ENCODE measurements at regions not wholly inside any gene's neighbourhood (a gene's known extent, or its start where the extent isn't known, plus 50 kb on each side); places are given as distances from the start of the nearest gene placed in this dataset.

DNA sequence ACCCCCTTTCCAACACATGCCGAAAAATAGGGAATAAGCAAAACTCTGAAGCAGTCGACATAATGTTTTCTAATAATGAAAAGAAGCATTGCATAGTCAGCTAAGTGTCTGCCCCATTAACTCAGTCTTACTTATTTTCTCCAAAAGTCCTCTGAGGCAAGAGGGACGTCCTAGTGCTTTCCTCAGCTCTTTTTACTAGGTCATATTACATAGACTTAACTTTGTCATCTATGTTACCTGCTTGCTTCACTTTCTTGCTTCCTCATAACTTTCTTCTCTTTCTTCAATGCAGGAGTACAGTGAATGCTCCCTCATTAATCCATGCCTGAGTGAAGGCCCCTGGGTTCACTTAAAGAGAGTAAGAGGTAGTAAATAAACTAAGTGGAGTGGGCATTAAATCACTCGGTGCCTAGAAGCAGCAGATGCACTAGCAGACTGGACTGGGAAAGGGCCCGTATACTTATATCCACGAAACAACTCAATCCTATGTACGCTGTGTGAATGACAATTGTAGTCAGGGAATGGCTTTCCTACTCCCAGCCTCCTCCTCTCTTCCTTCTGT, 210.5 kb upstream of the SPAG17 start:
- Histone ChIP-seq H3K4me3 (ENCODE audit: low read length in 3 of 3) (no peak overlapping the region), H3K27ac (ENCODE audit: low read depth in 2 of 2, low read length in 2 of 2) (no peak overlapping the region), H3K9me3 (ENCODE audit: control insufficient read depth in 2 of 3, insufficient read depth in 1 of 3, low read length in 3 of 3) (no peaks in the 10 kb centered on the region), H3K36me3 (ENCODE audit: control insufficient read depth in 2 of 3, insufficient read depth in 3 of 3, low read length in 3 of 3) (no peaks in the 10 kb centered on the region), H3K9ac (ENCODE audit: low read length in 3 of 3) (no peak overlapping the region), H3K4me1 (ENCODE audit: control insufficient read depth in 2 of 3, insufficient read depth in 2 of 3, low read depth in 1 of 3, low read length in 3 of 3) (no peaks in the 10 kb centered on the region), H3K27me3 (ENCODE audit: control insufficient read depth, insufficient read depth, low read length) (no peaks in the 10 kb centered on the region)
- intact Hi-C loops (cut with DNase I): no loop called here
- DNase-seq (peak in 3 of 5 donors; percentile 13 to 60 (median 51)), FAIRE-seq (no peak)
- TF ChIP-seq, protein P1, sequence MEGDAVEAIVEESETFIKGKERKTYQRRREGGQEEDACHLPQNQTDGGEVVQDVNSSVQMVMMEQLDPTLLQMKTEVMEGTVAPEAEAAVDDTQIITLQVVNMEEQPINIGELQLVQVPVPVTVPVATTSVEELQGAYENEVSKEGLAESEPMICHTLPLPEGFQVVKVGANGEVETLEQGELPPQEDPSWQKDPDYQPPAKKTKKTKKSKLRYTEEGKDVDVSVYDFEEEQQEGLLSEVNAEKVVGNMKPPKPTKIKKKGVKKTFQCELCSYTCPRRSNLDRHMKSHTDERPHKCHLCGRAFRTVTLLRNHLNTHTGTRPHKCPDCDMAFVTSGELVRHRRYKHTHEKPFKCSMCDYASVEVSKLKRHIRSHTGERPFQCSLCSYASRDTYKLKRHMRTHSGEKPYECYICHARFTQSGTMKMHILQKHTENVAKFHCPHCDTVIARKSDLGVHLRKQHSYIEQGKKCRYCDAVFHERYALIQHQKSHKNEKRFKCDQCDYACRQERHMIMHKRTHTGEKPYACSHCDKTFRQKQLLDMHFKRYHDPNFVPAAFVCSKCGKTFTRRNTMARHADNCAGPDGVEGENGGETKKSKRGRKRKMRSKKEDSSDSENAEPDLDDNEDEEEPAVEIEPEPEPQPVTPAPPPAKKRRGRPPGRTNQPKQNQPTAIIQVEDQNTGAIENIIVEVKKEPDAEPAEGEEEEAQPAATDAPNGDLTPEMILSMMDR (IDR thresholded peaks at IDR 0.05; ENCODE audit: borderline replicate concordance, extremely low read depth, insufficient read depth): no peak

DNA sequence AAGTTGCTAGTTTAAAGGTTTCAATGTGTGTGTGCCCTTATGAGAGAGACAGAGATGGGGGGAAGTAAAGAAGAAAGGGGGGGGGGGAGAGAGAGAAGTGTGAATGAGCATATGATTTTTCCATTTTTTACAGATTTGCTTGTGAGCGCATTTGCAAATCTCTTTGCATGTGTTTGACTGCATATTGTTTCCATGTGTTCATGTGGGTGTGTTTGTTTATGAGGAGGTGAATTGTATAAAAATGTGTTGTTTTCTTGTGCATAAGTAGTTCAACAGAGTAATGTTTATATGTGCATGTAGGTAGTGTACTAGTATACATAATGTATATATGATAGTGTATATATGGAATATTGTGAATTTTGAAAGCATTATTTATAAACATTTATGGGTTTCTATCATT, 205.9 kb upstream of the SPAG17 start:
- FAIRE-seq (no peak), DNase-seq (no peak)
- TF ChIP-seq, protein P1 (IDR thresholded peaks at IDR 0.05; ENCODE audit: borderline replicate concordance, extremely low read depth, insufficient read depth): no peak
- no peaks in the 10 kb centered on the region for H3K27me3 ChIP-seq (ENCODE audit: control insufficient read depth, insufficient read depth, low read length)
- no peak overlapping the region for H3K4me3 ChIP-seq (ENCODE audit: low read length in 3 of 3)
- H3K9ac ChIP-seq (ENCODE audit: low read length in 3 of 3): no peak overlapping the region
- H3K27ac ChIP-seq (ENCODE audit: low read depth in 2 of 2, low read length in 2 of 2): no peak overlapping the region
- H3K9me3 ChIP-seq (ENCODE audit: control insufficient read depth in 2 of 3, insufficient read depth in 1 of 3, low read length in 3 of 3): no peaks in the 10 kb centered on the region
- intact Hi-C loops (cut with DNase I): no loop called here
- no peaks in the 10 kb centered on the region for H3K4me1 ChIP-seq (ENCODE audit: control insufficient read depth in 2 of 3, insufficient read depth in 2 of 3, low read depth in 1 of 3, low read length in 3 of 3)
- no peaks in the 10 kb centered on the region for H3K36me3 ChIP-seq (ENCODE audit: control insufficient read depth in 2 of 3, insufficient read depth in 3 of 3, low read length in 3 of 3)

DNA sequence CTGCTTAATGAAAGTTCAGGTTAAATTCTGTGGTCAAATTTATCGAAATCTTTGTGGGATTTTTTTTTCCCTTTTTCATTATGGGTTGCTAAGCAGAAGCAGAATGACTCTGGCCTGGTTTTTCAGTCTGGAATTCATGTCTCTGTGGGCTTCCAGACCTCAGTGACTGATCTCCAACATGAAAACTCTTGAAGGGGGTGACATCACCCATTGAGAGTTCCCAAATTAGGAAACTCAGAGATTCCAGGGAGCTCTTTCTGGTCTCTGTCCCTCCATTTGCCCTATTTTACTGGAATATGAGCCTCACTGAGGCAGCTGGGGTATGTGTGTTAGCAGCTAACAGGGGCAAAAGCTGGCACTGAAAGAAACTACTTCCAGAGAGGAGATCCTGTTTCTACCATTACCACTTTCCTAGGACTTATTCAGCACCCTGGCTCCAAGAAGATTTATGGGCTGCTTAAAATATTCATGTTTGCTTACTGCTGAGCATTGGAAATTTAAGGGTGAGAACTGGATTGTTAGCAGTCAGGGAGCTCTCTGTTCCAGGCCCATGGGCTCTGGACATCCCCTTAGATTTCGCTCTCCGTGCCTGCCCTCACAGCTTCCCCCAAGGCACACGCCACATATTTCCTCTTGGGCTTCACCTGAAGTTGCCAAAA, 203.4 kb upstream of the SPAG17 start:
- FAIRE-seq (no peak), DNase-seq (no peak)
- H3K27me3 ChIP-seq (ENCODE audit: control insufficient read depth, insufficient read depth, low read length): no peaks in the 10 kb centered on the region
- H3K4me3 ChIP-seq (ENCODE audit: low read length in 3 of 3): no peak overlapping the region
- intact Hi-C loops (cut with DNase I): no loop called here
- H3K36me3 ChIP-seq (ENCODE audit: control insufficient read depth in 2 of 3, insufficient read depth in 3 of 3, low read length in 3 of 3): no peaks in the 10 kb centered on the region
- TF ChIP-seq, protein P1 (IDR thresholded peaks at IDR 0.05; ENCODE audit: borderline replicate concordance, extremely low read depth, insufficient read depth): no peak
- no peaks in the 10 kb centered on the region for H3K9me3 ChIP-seq (ENCODE audit: control insufficient read depth in 2 of 3, insufficient read depth in 1 of 3, low read length in 3 of 3)
- no peak overlapping the region for H3K9ac ChIP-seq (ENCODE audit: low read length in 3 of 3)
- no peaks in the 10 kb centered on the region for H3K4me1 ChIP-seq (ENCODE audit: control insufficient read depth in 2 of 3, insufficient read depth in 2 of 3, low read depth in 1 of 3, low read length in 3 of 3)
- no peak overlapping the region for H3K27ac ChIP-seq (ENCODE audit: low read depth in 2 of 2, low read length in 2 of 2)

Data from kidney (tissue), 13 donors.